ENCODE measurements at regions not wholly inside any gene's neighbourhood (a gene's known extent, or its start where the extent isn't known, plus 50 kb on each side); places are given as distances from the start of the nearest gene placed in this dataset.

DNA sequence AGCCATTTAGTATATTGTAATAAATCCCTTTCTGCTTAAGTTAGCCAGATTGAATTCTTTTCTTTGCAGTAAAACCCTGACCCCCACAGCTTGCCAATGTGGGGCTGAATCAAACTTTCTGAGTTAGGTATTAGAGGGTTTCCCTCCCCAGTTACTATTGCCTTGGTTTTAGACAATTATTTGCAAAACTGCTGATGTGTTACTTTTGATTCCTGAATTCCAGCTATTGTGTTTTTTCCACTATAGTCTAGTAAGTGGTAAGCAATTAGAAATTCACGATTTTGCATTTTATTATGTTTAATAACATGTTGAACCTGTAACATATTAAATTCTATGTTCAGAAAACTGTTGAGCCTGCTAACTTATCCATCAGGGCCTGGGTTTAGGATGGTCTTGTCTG is 391.5 kb downstream of the DLEU7 start:
- TF ChIP-seq, protein P1, sequence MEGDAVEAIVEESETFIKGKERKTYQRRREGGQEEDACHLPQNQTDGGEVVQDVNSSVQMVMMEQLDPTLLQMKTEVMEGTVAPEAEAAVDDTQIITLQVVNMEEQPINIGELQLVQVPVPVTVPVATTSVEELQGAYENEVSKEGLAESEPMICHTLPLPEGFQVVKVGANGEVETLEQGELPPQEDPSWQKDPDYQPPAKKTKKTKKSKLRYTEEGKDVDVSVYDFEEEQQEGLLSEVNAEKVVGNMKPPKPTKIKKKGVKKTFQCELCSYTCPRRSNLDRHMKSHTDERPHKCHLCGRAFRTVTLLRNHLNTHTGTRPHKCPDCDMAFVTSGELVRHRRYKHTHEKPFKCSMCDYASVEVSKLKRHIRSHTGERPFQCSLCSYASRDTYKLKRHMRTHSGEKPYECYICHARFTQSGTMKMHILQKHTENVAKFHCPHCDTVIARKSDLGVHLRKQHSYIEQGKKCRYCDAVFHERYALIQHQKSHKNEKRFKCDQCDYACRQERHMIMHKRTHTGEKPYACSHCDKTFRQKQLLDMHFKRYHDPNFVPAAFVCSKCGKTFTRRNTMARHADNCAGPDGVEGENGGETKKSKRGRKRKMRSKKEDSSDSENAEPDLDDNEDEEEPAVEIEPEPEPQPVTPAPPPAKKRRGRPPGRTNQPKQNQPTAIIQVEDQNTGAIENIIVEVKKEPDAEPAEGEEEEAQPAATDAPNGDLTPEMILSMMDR (IDR thresholded peaks at IDR 0.05; ENCODE audit: low read length) = no peak
- TF ChIP-seq EZH2 (IDR thresholded peaks at IDR 0.05; ENCODE audit: borderline replicate concordance, low read length) = no peak

Data from OCI-LY1 (cell line).